MM.1S (cell line): ENCODE measurements at regions not wholly inside any gene's neighbourhood (a gene's known extent, or its start where the extent isn't known, plus 50 kb on each side); places are given as distances from the start of the nearest gene placed in this dataset.

Experiments used
- DNase-seq: peaks from one replicate; pipeline ENCODE4 v3.0.0-alpha.2; 2015
- H2AFZ ChIP-seq: fragments of 300-600 bp; sonication (generic); 2 replicates; pipeline ENCODE4 v1.6.0; 2016; ENCODE audit warnings: antibody characterized with exemption, low read length
- H3F3A ChIP-seq: fragments of 300-600 bp; sonication (generic); 2 replicates; pipeline ENCODE4 v1.6.1; 2016; ENCODE audit warnings: mild to moderate bottlenecking, antibody characterized with exemption, low read length, moderate library complexity, mixed read lengths; ENCODE audit not compliant: insufficient read depth
- H3K27ac ChIP-seq: fragments of 300-600 bp; sonication (generic); 2 replicates; pipeline ENCODE4 v1.5.1; 2016; ENCODE audit warnings: mild to moderate bottlenecking, low read length
- H3K27me3 ChIP-seq: fragments of 300-600 bp; sonication (generic); replicated peaks from 2 replicates; pipeline ENCODE4 v1.6.0; 2016; ENCODE audit warnings: low read length; ENCODE audit not compliant: insufficient read depth
- H3K36me3 ChIP-seq: fragments of 300-600 bp; sonication (generic); replicated peaks from 2 replicates; pipeline ENCODE4 v1.6.1; 2016; ENCODE audit warnings: mild to moderate bottlenecking, low read length, mixed read lengths; ENCODE audit not compliant: insufficient read depth
- H3K4me1 ChIP-seq: fragments of 300-600 bp; sonication (generic); 2 replicates; pipeline ENCODE4 v1.6.1; 2016; ENCODE audit warnings: low read length, mixed read lengths
- H3K4me2 ChIP-seq: fragments of 300-600 bp; sonication (generic); 2 replicates; pipeline ENCODE4 v1.6.0; 2016; ENCODE audit warnings: low read depth, low read length
- H3K4me3 ChIP-seq: fragments of 300-600 bp; sonication (generic); 2 replicates; pipeline ENCODE4 v1.5.1; 2016; ENCODE audit warnings: low read length, mixed read lengths
- H3K79me2 ChIP-seq: fragments of 300-600 bp; sonication (generic); 2 replicates; pipeline ENCODE4 v1.6.1; 2016; ENCODE audit warnings: mixed run types, low read length, mixed read lengths
- H3K9ac ChIP-seq: fragments of 300-600 bp; sonication (generic); 2 replicates; pipeline ENCODE4 v1.6.1; 2016; ENCODE audit warnings: low read length, mixed read lengths
- H3K9me2 ChIP-seq: fragments of 300-600 bp; sonication (generic); replicated peaks from 2 replicates; pipeline ENCODE4 v1.6.1; 2016; ENCODE audit warnings: mild to moderate bottlenecking, low read length, mixed read lengths; ENCODE audit not compliant: insufficient read depth
- H3K9me3 ChIP-seq: fragments of 300-600 bp; sonication (generic); replicated peaks from 2 replicates; pipeline ENCODE4 v1.6.1; 2016; ENCODE audit warnings: mild to moderate bottlenecking, low read length, mixed read lengths; ENCODE audit not compliant: insufficient read depth
- H4K20me1 ChIP-seq: fragments of 300-600 bp; sonication (generic); 2 replicates; pipeline ENCODE4 v1.6.1; 2016; ENCODE audit warnings: mild to moderate bottlenecking, low read length, moderate library complexity, mixed read lengths; ENCODE audit not compliant: insufficient read depth
- CTCF ChIP-seq: fragments of 300-600 bp; sonication (generic); IDR thresholded peaks from 2 replicates; pipeline ENCODE4 v1.5.1; 2016; ENCODE audit warnings: antibody characterized with exemption, low read length, mixed read lengths
- EZH2 ChIP-seq: fragments of 300-600 bp; sonication (generic); optimal IDR thresholded peaks from 2 replicates; pipeline ENCODE3; 2017; ENCODE audit warnings: low read depth, mild to moderate bottlenecking, antibody characterized with exemption, low read length, mixed read lengths
- EZH2phosphoT487 ChIP-seq: fragments of 300-600 bp; sonication (generic); IDR thresholded peaks from 2 replicates; pipeline ENCODE4 v1.6.1; 2018; ENCODE audit warnings: antibody characterized with exemption, low read length

- Histone ChIP-seq H3K9me2 (no peaks in the 10 kb centered on the region), H3K9me3 (no peaks in the 10 kb centered on the region), H3F3A (no peaks in the 10 kb centered on the region), H3K36me3 (no peaks in the 10 kb centered on the region), H3K9ac (no peak overlapping the region), H3K4me1 (no peaks in the 10 kb centered on the region), H3K4me2 (no peak overlapping the region), H3K4me3 (no peak overlapping the region), H4K20me1 (no peaks in the 10 kb centered on the region), H3K27ac (no peak overlapping the region), H3K27me3 (no peaks in the 10 kb centered on the region), H3K79me2 (no peaks in the 10 kb centered on the region), H2AFZ (no peak overlapping the region)
- no peak for TF ChIP-seq EZH2phosphoT487
- TF ChIP-seq CTCF = no peak
- TF ChIP-seq EZH2 = no peak
- DNase-seq = no peak
Observed at GRCh38 chr10:44471410-44471809, 86.5 kb upstream of the CXCL12 start.

GRCh38 chr10:44473146-44473545, 88.2 kb upstream of the CXCL12 start:
- DNase-seq = no peak
- Histone ChIP-seq H3K9ac (no peak overlapping the region), H3K27me3 (no peaks in the 10 kb centered on the region), H3K4me2 (no peak overlapping the region), H3K4me3 (no peak overlapping the region), H3F3A (no peaks in the 10 kb centered on the region), H3K36me3 (no peaks in the 10 kb centered on the region), H3K9me2 (no peaks in the 10 kb centered on the region), H3K9me3 (no peaks in the 10 kb centered on the region), H3K79me2 (no peaks in the 10 kb centered on the region), H3K4me1 (no peaks in the 10 kb centered on the region), H4K20me1 (no peaks in the 10 kb centered on the region), H2AFZ (no peak overlapping the region), H3K27ac (no peak overlapping the region)
- TF ChIP-seq EZH2 = no peak
- TF ChIP-seq CTCF = no peak
- no peak for TF ChIP-seq EZH2phosphoT487

GRCh38 chr10:44476409-44477045, 91.6 kb upstream of the CXCL12 start:
- H3K9me3 ChIP-seq = no peaks in the 10 kb centered on the region
- H3K4me2 ChIP-seq = no peak overlapping the region
- H3K27ac ChIP-seq = no peak overlapping the region
- H4K20me1 ChIP-seq = no peaks in the 10 kb centered on the region
- H3K4me3 ChIP-seq = no peak overlapping the region
- TF ChIP-seq CTCF (no peak), EZH2phosphoT487 (no peak), EZH2 (no peak)
- no peak overlapping the region for H3K9ac ChIP-seq
- no peak overlapping the region for H2AFZ ChIP-seq
- no peak for DNase-seq
- no peaks in the 10 kb centered on the region for H3K36me3 ChIP-seq
- no peaks in the 10 kb centered on the region; the same call in 1 of the 2 replicates for H3K4me1 ChIP-seq
- H3K79me2 ChIP-seq = no peaks in the 10 kb centered on the region
- no peaks in the 10 kb centered on the region for H3K9me2 ChIP-seq
- H3F3A ChIP-seq = no peaks in the 10 kb centered on the region
- H3K27me3 ChIP-seq = no peaks in the 10 kb centered on the region
